ENCODE measurements at regions not wholly inside any gene's neighbourhood (a gene's known extent, or its start where the extent isn't known, plus 50 kb on each side); places are given as distances from the start of the nearest gene placed in this dataset.

GRCh38 chr10:44326474-44327030 is 58.3 kb downstream of the CXCL12 start:
- H3K27ac Mint-ChIP-seq, result no peak overlapping the region
- H3K4me1 Mint-ChIP-seq (ENCODE audit: low read depth), result no peaks in the 10 kb centered on the region

DNA sequence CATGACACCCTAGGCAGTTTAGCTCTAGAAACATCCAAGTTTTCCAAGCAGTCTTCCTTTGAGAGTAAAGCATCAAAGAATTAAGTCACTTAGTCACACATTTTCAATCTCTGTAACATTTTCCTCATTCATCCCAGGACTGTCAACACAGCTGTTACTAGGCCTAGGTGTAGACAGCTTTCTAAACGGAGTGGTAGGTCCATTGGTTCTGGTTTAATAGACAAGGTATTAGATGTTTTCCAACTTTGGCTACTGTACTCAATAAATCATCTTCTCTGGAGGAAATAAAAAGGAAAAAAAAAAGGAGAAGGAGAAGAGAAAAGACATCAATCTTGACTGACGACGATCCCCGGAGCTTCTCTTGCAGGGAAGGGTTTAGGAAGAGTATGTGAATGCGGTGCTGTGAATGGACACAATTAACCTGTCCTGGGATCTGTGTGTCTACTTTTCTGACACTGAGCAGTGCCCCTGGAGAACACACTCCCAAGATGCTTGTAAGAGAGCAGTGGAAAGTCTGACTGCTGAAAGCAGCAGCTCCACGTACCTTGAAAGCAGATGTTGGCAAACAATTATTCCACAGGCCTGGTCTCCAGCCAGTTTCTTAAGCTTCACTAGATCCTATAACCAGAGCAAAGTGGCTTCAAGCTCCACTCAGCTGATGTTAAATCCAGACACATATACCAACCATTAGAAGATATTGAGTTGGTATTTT is 59.1 kb downstream of the CXCL12 start:
- POLR2A ChIA-PET, result no interaction called here

More at GRCh38 chr10:44326474-44327030, 58.3 kb downstream of the CXCL12 start:
- intact Hi-C loops (cut with micrococcal nuclease), result no loop called here
- no peak overlapping the region for H3K4me3 Mint-ChIP-seq
- ChIA-PET POLR2A (no interaction called here), CTCF (no interaction called here)
- peaks cover 10% of the 10 kb centered on the region for H3K27me3 Mint-ChIP-seq
- H3K36me3 Mint-ChIP-seq, result no peaks in the 10 kb centered on the region
- no peak for DNase-seq
- H3K9me3 Mint-ChIP-seq, result no peaks in the 10 kb centered on the region

DNA sequence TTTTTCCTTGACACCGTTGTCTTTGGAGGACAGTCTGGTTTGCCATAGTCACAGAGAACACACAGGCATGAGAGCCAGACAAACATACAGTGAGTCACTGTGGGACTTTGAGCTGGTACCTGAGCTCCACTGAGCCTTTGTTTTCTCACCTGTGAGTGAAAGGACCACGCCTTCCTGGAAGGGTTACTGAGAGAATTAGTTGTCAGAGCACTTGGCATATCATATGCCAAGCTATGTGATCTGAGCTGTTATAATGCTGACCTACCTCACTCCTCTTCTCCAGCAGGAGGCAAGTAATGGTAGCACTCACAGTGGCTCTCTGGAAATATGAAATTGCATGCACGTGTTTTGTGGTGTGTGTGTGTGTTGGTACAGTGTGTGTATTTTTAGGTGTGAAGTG is 59.7 kb downstream of the CXCL12 start:
- ChIA-PET CTCF (no interaction called here), POLR2A (no interaction called here)
- Mint-ChIP-seq H3K36me3 (no peaks in the 10 kb centered on the region), H3K4me3 (no peak overlapping the region), H3K4me1 (ENCODE audit: low read depth) (no peaks in the 10 kb centered on the region), H3K27me3 (peaks cover 12% of the 10 kb centered on the region), H3K27ac (no peak overlapping the region), H3K9me3 (no peaks in the 10 kb centered on the region)
- DNase-seq, result no peak
- intact Hi-C loops (cut with micrococcal nuclease), result no loop called here

More for the DNA sequence above, 59.1 kb downstream of the CXCL12 start:
- no peak overlapping the region for H3K27ac Mint-ChIP-seq
- H3K4me1 Mint-ChIP-seq (ENCODE audit: low read depth), result no peaks in the 10 kb centered on the region
- no peaks in the 10 kb centered on the region for H3K36me3 Mint-ChIP-seq
- no peaks in the 10 kb centered on the region for H3K9me3 Mint-ChIP-seq
- DNase-seq, result no peak
- intact Hi-C loops (cut with micrococcal nuclease), result no loop called here
- H3K27me3 Mint-ChIP-seq, result peaks cover 12% of the 10 kb centered on the region
- H3K4me3 Mint-ChIP-seq, result no peak overlapping the region
- CTCF ChIA-PET, result no interaction called here

GRCh38 chr10:44323838-44324237 is 61.1 kb downstream of the CXCL12 start:
- ChIA-PET POLR2A (no interaction called here), CTCF (no interaction called here)
- no peak for DNase-seq
- Mint-ChIP-seq H3K27me3 (peaks cover 12% of the 10 kb centered on the region), H3K4me1 (ENCODE audit: low read depth) (no peaks in the 10 kb centered on the region), H3K9me3 (no peaks in the 10 kb centered on the region), H3K36me3 (no peaks in the 10 kb centered on the region), H3K4me3 (no peak overlapping the region), H3K27ac (no peak overlapping the region)
- intact Hi-C loops (cut with micrococcal nuclease), result no loop called here

DNA sequence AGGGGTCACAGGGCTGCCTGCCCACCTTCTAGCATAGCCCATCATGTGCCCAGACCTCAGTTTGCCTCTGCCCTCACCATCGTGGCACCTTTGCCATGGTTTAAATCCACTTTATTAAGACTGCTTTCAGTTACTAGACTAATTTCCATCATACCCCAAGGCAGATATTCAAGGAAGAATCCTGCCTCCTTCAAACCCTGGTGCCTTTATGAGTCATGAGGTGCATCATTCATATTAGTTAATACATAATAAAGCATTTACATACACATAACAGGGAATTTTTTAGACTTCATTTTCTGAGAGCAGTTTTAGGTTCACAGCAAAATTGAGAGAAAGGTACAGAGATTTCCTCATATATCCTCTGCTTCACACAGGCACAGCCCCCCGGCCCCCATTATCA is 62.8 kb downstream of the CXCL12 start:
- H3K9me3 Mint-ChIP-seq, result no peaks in the 10 kb centered on the region
- intact Hi-C loops (cut with micrococcal nuclease), result no loop called here
- DNase-seq, result no peak
- H3K27ac Mint-ChIP-seq, result no peak overlapping the region
- no peaks in the 10 kb centered on the region for H3K4me1 Mint-ChIP-seq (ENCODE audit: low read depth)
- no peaks in the 10 kb centered on the region for H3K36me3 Mint-ChIP-seq
- no peak overlapping the region for H3K4me3 Mint-ChIP-seq
- ChIA-PET CTCF (no interaction called here), POLR2A (no interaction called here)
- H3K27me3 Mint-ChIP-seq, result peaks cover 12% of the 10 kb centered on the region

- Mint-ChIP-seq H3K4me3 (no peak overlapping the region), H3K27me3 (peaks cover 10% of the 10 kb centered on the region), H3K36me3 (no peaks in the 10 kb centered on the region), H3K9me3 (no peaks in the 10 kb centered on the region), H3K4me1 (ENCODE audit: low read depth) (no peaks in the 10 kb centered on the region), H3K27ac (no peak overlapping the region)
- POLR2A ChIA-PET, result no interaction called here
- intact Hi-C loops (cut with micrococcal nuclease), result no loop called here
- CTCF ChIA-PET, result no interaction called here
- DNase-seq, result no peak
Measured at GRCh38 chr10:44320756-44321155, 64.1 kb downstream of the CXCL12 start.

GRCh38 chr10:44317856-44318255 is 67.0 kb downstream of the CXCL12 start:
- CTCF ChIA-PET, result no interaction called here
- intact Hi-C loops (cut with micrococcal nuclease), result no loop called here
- Mint-ChIP-seq H3K4me1 (ENCODE audit: low read depth) (no peaks in the 10 kb centered on the region), H3K27me3 (peaks cover 11% of the 10 kb centered on the region), H3K9me3 (no peaks in the 10 kb centered on the region), H3K36me3 (no peaks in the 10 kb centered on the region), H3K4me3 (no peak overlapping the region), H3K27ac (no peak overlapping the region)
- no peak for DNase-seq
- POLR2A ChIA-PET, result no interaction called here

DNA sequence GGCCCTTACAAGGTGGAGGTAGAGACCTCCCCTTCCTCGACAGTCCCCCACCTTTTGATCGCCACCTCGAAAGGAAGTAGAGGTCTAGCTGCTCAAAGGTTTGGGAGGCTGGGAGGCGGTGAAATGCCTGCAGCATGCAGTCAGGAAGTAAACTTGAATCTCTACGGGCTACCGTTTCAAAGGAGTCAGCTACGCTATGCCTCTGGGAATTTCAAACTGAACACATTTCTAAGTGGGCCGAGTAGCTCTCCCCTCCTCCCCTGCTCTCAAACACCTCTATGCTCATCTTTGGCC is 68.0 kb downstream of the CXCL12 start:
- CTCF ChIA-PET, result interaction anchor here (1.6 kb wide), 1 partner anchor 634 kb away, joined by 3 read pairs; no protein-coding TSS in a partner anchor
- intact Hi-C loops (cut with micrococcal nuclease), result no loop called here
- POLR2A ChIA-PET, result no interaction called here
- Mint-ChIP-seq H3K9me3 (no peaks in the 10 kb centered on the region), H3K27me3 (peaks cover 6% of the 10 kb centered on the region), H3K27ac (no peak overlapping the region), H3K4me3 (no peak overlapping the region), H3K4me1 (ENCODE audit: low read depth) (no peaks in the 10 kb centered on the region), H3K36me3 (no peaks in the 10 kb centered on the region)
- DNase-seq, result no peak

DNA sequence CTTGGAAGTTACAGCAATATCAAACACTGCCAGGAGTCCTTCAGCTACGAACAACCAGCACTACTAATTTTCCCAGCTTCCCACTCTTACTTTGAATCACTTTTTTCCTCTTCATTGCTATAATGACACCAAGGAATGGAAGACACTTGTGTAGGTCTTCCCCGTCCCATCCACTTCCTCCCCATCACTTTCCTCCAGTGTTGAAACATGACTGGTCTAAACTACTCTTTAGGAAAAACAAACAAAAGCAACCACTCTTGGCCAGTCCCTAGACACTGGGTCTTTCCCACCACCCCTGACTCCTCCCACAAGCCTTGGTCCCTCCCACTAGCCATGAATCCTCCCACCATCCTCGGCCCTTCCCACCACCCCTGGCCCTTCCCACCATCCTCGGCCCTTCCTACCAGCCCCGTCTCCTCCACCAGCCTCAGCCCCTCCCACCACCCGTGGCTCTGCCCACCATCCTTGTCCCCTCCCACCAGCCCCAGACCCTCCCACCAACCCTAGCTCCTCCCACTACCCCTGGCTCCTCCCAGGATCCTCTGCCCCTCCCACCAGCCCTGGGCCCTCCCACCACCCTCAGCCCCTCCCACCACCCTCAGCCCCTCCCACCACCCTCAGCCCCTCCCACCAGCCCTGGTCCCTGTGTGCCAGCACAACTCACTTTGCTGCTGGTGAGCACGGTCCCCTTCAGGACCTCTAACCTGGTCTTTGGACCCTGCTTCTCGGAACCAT is 68.5 kb downstream of the CXCL12 start:
- CTCF ChIA-PET, result interaction anchor here (1.6 kb wide), 1 partner anchor 633 kb away, joined by 3 read pairs; no protein-coding TSS in a partner anchor
- peaks cover 9% of the 10 kb centered on the region for H3K27me3 Mint-ChIP-seq
- no peaks in the 10 kb centered on the region for H3K36me3 Mint-ChIP-seq
- POLR2A ChIA-PET, result no interaction called here
- no peaks in the 10 kb centered on the region for H3K9me3 Mint-ChIP-seq
- intact Hi-C loops (cut with micrococcal nuclease), result no loop called here
- peaks cover 2% of the 10 kb centered on the region for H3K4me1 Mint-ChIP-seq (ENCODE audit: low read depth)
- H3K27ac Mint-ChIP-seq, result no peak overlapping the region
- no peak overlapping the region for H3K4me3 Mint-ChIP-seq
- peak; percentile 43 for DNase-seq

DNA sequence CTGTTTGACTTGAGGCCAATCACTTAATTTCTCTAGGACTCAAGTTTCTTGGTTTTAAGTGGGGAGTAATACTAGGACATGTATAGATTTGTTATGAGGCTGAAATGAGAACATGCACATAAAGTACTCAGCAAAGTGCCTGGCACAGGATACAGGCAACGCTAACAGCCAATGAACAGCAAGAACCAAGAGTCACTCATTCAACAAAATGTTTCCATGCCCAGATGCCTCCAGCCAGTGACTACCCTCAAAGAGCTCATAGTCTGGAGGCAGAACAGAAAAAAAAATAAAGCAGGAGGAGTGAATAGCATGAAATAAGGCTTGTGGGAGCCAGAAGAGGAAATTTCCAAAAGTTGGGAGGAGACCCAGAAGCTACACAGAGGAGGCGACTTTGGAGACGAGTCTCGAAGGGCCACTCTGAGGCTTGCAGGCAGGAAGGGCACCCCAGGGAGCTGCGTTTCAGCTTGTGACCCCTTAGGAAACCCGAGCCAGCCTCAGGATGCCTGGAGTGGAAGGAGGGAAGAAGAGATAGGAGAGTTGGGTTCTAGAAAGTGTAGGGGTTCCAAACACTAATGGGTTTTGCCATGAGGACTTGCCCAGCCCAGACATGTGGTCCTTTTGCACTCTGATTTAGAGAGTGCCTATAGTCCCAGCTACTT is 70.0 kb downstream of the CXCL12 start:
- H3K36me3 Mint-ChIP-seq, result no peaks in the 10 kb centered on the region
- H3K27me3 Mint-ChIP-seq, result peaks cover 11% of the 10 kb centered on the region
- H3K4me1 Mint-ChIP-seq (ENCODE audit: low read depth), result peaks cover 4% of the 10 kb centered on the region
- ChIA-PET CTCF (no interaction called here), POLR2A (no interaction called here)
- intact Hi-C loops (cut with micrococcal nuclease), result no loop called here
- no peaks in the 10 kb centered on the region for H3K9me3 Mint-ChIP-seq
- H3K4me3 Mint-ChIP-seq, result no peak overlapping the region
- DNase-seq, result no peak
- no peak overlapping the region for H3K27ac Mint-ChIP-seq

GRCh38 chr10:44313761-44314165 is 71.1 kb downstream of the CXCL12 start:
- H3K27ac Mint-ChIP-seq, result no peak overlapping the region
- H3K9me3 Mint-ChIP-seq, result no peaks in the 10 kb centered on the region
- CTCF ChIA-PET, result no interaction called here
- H3K4me1 Mint-ChIP-seq (ENCODE audit: low read depth), result peaks cover 4% of the 10 kb centered on the region
- peaks cover 11% of the 10 kb centered on the region for H3K27me3 Mint-ChIP-seq
- H3K4me3 Mint-ChIP-seq, result no peak overlapping the region
- DNase-seq, result no peak
- intact Hi-C loops (cut with micrococcal nuclease), result no loop called here
- no peaks in the 10 kb centered on the region for H3K36me3 Mint-ChIP-seq
- POLR2A ChIA-PET, result no interaction called here

DNA sequence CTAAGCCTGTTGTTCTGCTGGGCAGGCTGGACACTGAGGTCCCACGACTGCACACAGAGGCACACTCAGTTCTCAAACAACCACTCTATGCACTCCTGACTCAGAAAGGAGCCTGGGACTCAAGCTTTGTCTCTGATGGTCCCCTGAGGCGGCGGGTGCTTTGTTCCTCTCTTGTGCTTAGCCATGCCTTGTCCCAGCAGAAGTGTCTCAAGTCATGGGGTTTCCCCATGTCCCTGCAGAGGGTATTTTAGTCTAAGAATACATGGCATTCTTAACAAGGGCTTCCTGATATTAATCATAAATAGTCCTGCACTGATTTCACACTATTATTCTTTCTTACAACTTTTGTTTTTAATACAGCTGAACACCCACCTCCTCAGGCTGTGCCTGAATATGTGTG is 72.5 kb downstream of the CXCL12 start:
- intact Hi-C loops (cut with micrococcal nuclease), result no loop called here
- H3K27me3 Mint-ChIP-seq, result peaks cover 9% of the 10 kb centered on the region
- no peak overlapping the region for H3K27ac Mint-ChIP-seq
- no peaks in the 10 kb centered on the region for H3K36me3 Mint-ChIP-seq
- ChIA-PET CTCF (no interaction called here), POLR2A (no interaction called here)
- no peaks in the 10 kb centered on the region for H3K9me3 Mint-ChIP-seq
- no peak overlapping the region for H3K4me3 Mint-ChIP-seq
- H3K4me1 Mint-ChIP-seq (ENCODE audit: low read depth), result peaks cover 4% of the 10 kb centered on the region
- DNase-seq, result no peak
